ENCODE measurements at regions not wholly inside any gene's neighbourhood (a gene's known extent, or its start where the extent isn't known, plus 50 kb on each side); places are given as distances from the start of the nearest gene placed in this dataset.
"Not testable (repeated sequence)": the region's sequence is repeated elsewhere in the genome, so short reads cannot be mapped to it uniquely, and the experiment has no call there.

- no peak for DNase-seq
These were observed 283.7 kb downstream of the CD83 start for GRCh38 chr6:14401246-14401645.

- no peak for DNase-seq
These were observed 289.2 kb downstream of the CD83 start for GRCh38 chr6:14406614-14407331.

- no peak for DNase-seq
These were observed 290.9 kb downstream of the CD83 start for GRCh38 chr6:14408446-14408845.

GRCh38 chr6:14412026-14412425 is 294.5 kb downstream of the CD83 start:
- no peak for DNase-seq

- DNase-seq, result no peak
These were observed 297.9 kb downstream of the CD83 start for GRCh38 chr6:14415452-14415851.

- DNase-seq, result no peak
These were observed 299.8 kb downstream of the CD83 start for GRCh38 chr6:14417377-14417776.

- DNase-seq, result not testable (repeated sequence)
These were observed 301.7 kb downstream of the CD83 start for GRCh38 chr6:14419224-14419623.

- no peak for DNase-seq
These were observed 304.5 kb downstream of the CD83 start for GRCh38 chr6:14422061-14422460.

- DNase-seq, result no peak
These were observed 305.3 kb downstream of the CD83 start for GRCh38 chr6:14422917-14423316.

GRCh38 chr6:14423330-14423729 is 305.8 kb downstream of the CD83 start:
- DNase-seq, result no peak

GRCh38 chr6:14423955-14424354 is 306.4 kb downstream of the CD83 start:
- DNase-seq, result no peak

GRCh38 chr6:14425805-14426204 is 308.2 kb downstream of the CD83 start:
- no peak for DNase-seq

- no peak for DNase-seq
These were observed 308.7 kb downstream of the CD83 start for GRCh38 chr6:14426281-14426680.

- DNase-seq, result no peak
These were observed 310.7 kb downstream of the CD83 start for GRCh38 chr6:14428269-14428668.

- no peak for DNase-seq
These were observed 311.8 kb downstream of the CD83 start for GRCh38 chr6:14429396-14429795.

GRCh38 chr6:14430218-14430617 is 312.6 kb downstream of the CD83 start:
- no peak for DNase-seq

- no peak for DNase-seq
These were observed 314.1 kb downstream of the CD83 start for GRCh38 chr6:14431385-14432330.

GRCh38 chr6:14434916-14435690 is 317.5 kb downstream of the CD83 start:
- DNase-seq, result no peak

GRCh38 chr6:14436592-14437132 is 319.1 kb downstream of the CD83 start:
- no peak for DNase-seq

GRCh38 chr6:14439419-14439818 is 321.8 kb downstream of the CD83 start:
- no peak for DNase-seq

GRCh38 chr6:14440215-14440910 is 322.8 kb downstream of the CD83 start:
- DNase-seq, result no peak

Measured in CD4-positive, alpha-beta T cell treated with Interleukin-21 for 1 hour (primary cell).